Activated CD8-positive, alpha-beta memory T cell treated with anti-CD3 and anti-CD28 coated beads for 36 hours (primary cell): ENCODE measurements at regions not wholly inside any gene's neighbourhood (a gene's known extent, or its start where the extent isn't known, plus 50 kb on each side); places are given as distances from the start of the nearest gene placed in this dataset.
"Not testable (repeated sequence)": the region's sequence is repeated elsewhere in the genome, so short reads cannot be mapped to it uniquely, and the experiment has no call there.

Experiments
- CTCF ChIA-PET: fragments of 350-600 bp; sonication (Branson Sonifier 250); formaldehyde crosslinking; loops from one replicate; lab custom pipeline; 2021; ENCODE audit warnings: antibody characterized with exemption; lab: Charles Lee
- POLR2A ChIA-PET: fragments of 350-600 bp; sonication (Branson Sonifier 250); formaldehyde crosslinking; loops from one replicate; lab custom pipeline; 2021; ENCODE audit warnings: antibody characterized with exemption; lab: Charles Lee

DNA sequence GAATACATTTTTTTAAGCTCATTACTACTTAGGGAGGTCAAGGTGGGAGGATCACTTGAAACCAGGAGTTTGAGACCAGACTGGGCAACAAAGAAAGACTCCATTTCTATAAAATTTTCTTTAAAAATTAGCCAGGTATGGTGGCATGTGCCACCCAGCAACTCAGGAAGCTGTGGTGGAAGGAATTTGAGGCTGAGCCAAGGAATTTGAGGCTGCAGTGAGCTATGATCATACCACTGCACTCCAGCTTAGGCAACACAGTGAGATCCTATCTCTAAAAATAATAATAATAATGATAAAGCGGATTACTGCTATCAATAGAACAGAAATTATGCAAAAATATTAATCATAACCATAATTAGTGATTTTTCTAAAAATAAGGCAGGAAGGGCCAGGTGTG is 170.3 kb downstream of the COPRS start:
- ChIA-PET POLR2A (no interaction called here), CTCF (no interaction called here)

DNA sequence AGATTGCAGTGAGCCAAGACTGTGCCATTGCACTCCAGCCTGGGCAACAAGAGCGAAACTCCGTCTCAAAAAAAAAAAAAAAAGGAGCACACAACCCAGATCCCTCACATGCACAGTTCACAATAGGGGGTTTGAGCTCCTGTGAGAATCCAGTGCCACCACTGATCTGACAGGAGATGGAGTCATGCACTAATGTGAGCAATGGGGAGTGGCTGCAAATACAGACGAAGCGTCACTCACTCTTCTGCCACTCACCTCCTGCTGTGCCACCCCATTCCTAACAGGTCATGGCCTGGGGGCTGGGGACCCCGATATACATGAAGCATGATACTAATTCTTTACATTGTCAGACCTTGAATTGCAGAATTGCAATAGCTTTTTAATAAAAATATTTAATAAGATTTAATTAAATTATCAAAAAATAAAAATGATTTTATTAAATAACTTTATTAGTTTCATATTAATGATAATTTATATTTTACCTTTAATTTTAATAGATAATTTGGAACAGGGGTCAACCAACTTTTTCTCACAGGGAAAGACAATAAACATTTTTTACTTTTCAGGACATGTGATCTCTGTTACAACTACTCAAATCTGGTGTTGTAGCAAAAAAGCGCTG is 171.4 kb downstream of the COPRS start:
- POLR2A ChIA-PET, result interaction anchor here (0.7 kb wide), 1 partner anchor 278 kb away, joined by 4 read pairs; no protein-coding TSS in a partner anchor
- CTCF ChIA-PET, result no interaction called here

DNA sequence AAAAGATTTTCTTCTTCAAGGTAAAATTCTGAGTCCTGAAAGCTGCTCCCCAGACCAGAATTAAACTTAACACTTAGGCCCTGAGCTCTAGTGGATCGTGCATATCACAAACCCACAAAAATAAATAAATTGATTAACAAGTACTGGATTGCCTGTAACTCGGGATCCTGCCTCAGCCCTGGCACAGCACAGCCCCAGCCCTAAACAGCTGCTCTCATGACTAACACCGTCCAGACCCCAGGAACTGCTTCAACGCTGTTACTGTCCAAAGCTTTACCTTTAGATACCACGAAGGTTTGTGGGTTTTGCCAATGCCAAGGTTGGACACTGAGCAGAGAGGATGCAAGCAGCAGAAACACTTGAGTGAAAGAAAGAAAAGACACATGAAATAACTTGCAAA is 172.5 kb downstream of the COPRS start:
- POLR2A ChIA-PET, result no interaction called here
- CTCF ChIA-PET, result interaction anchor here (0.6 kb wide), 1 partner anchor 285 kb away, joined by 4 read pairs; no protein-coding TSS in a partner anchor

DNA sequence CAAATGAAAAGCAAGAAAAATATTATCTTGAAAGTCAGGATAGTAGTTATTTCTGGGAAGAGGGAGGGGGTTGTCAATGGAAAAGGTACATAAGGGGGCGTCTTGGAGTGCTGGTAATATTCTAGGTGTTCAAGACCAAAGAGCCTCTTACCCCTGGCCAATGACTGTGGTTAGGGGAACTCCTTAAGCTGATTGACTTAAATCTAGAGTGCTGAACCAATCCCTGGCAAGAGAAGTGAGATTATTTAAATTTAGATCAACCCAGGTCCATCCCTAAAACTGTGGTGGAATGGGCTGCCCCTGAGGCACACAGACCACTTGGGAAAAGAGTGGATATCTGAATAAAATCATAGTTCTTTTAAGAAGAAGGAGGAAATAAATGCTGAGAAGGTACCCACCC is 174.1 kb downstream of the COPRS start:
- CTCF ChIA-PET, result no interaction called here

DNA sequence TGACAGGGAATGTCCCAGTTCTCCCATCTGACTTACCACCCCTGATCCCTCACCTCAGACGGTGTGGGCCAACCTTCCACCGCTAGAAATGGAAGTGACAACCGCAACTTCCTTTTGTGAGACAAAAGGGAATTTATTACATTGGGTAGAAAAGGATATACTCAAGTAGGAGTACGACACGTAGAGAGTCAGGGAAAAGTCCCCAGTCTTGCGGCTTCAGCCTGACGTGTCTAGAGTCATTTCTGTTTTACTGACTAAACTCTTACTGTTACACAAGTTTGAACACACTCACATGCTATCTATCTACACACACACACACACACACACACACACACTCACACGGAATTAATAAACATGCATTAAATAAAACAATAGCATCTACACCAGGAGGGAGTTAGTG is 178.9 kb downstream of the COPRS start:
- ChIA-PET POLR2A (no interaction called here), CTCF (no interaction called here)

More for the DNA sequence above, 174.1 kb downstream of the COPRS start:
- POLR2A ChIA-PET, result no interaction called here

DNA sequence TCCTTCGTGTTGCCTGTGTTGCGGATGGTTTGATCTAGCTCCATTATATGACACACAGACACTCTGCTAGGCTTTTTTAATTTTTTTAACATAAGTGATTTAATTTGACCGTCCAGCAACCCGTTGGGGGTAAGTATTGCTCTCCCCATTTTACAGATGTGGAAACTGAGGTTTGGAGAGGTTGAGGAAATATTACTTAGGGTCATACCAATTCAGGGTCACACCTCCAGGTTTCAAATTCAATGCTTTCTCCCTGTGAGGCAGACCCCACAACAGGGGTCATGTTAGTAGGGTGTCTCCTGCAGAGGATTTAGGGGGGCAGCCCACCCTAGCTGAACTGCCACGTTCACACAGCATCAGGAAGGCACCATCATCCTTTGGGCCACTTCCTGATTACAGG is 179.4 kb downstream of the COPRS start:
- ChIA-PET POLR2A (no interaction called here), CTCF (no interaction called here)

DNA sequence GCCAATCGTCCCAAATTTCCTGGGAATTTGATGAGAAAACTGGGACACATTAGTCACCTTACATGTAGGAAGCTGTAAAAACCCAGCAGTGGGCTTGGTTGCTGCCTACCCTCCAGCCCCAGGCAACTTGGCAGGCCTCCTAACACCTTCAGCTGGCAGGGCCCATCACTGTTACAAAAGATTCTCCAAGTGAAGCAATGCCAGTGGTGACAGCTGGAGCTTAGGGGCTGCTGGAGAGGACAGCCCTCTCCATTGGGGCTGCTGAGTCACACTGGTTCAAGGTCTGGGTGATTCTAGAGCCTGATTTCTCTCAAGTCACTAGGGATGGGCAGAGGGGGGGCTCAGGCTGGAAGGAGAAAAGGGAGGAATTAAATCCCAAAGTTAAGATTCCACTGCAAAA is 180.6 kb downstream of the COPRS start:
- CTCF ChIA-PET, result no interaction called here
- POLR2A ChIA-PET, result no interaction called here

DNA sequence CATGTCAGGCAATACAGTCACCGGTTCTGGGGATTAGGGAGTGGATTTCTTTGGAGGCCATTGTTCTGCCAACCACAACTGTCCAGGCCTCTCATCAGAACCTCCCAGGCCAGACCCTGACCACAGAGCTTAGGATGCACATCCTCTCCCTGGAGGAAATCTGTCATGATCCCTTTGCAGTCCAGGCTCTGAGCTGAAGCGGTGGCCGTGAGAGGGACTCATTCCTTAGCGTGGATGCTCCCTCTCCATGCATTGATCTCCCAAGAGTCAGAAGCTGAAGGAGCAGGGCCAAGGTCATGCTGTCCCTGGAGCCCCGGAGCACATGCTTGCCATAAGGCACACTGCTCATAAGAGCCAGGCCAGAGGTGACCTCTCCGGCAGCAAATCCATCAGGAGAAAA is 181.4 kb downstream of the COPRS start:
- ChIA-PET POLR2A (no interaction called here), CTCF (no interaction called here)

DNA sequence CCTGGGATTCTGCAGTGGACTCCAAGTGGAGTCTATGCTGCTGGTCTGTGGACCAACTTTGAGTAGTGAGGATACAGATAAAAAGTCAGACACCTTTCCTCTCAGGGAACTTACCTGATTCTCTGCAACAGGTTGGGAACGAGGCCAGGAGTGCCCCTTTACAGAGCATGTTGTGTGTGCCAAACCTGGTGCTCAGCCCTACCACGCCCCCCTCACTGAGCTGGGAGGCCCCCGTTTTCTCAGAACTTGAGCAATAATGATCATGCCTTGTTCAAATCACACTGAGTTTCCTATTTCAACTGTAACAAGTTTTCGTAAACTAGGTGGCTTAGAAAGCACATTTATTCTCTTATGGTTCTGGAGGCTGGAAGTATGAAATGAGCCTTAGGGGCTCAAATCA is 182.0 kb downstream of the COPRS start:
- ChIA-PET CTCF (no interaction called here), POLR2A (no interaction called here)

DNA sequence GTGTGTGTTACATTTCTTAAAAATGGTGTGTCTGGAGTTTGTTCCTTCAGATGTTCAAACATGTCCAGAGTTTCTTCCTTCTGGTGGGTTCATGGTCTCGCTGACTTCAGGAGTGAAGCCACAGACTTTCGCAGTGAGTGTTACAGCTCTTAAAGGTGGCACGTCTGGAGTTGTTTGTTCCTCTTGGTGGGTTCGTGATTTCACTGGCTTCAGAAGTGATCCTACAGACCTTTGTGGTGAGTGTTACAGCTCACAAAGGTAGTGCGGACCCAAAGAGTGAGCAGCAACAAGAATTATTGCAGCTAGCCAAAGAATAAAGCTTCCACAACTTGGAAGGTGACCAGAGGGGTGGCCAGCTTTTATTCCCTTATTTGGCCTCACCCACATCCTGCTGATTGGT is 183.7 kb downstream of the COPRS start:
- CTCF ChIA-PET, POLR2A ChIA-PET: not testable (repeated sequence)

DNA sequence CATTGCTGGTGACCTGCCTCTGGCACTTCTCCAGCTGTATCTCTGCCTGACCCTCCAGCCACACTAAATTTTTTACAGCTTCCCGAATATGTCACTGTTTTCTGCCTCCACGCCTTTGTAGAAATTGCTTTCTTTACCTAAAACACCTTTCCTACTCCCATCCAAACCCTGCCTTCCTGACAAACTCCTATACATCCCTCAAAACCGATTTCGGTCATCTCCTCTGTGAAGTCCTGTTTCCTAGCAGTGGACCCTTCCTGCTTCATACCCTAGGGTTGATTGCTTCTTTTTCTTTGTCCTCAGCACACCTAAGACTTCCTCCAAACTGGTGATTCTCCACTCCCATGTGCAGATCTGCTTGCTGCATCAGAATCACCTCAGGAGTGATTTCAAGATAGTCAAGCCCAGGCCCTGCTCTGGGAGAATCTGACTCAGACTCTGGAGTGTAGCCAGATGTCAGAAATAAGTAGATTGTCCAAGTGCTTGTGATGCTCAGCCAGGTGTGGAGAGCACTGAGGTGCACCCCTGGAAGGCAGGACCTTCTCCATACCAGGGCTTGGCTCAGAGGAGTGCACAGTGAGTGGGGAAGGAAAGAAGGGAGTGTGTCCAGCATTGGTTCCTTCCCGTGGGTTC is 184.2 kb downstream of the COPRS start:
- POLR2A ChIA-PET, result no interaction called here
- CTCF ChIA-PET, result no interaction called here

DNA sequence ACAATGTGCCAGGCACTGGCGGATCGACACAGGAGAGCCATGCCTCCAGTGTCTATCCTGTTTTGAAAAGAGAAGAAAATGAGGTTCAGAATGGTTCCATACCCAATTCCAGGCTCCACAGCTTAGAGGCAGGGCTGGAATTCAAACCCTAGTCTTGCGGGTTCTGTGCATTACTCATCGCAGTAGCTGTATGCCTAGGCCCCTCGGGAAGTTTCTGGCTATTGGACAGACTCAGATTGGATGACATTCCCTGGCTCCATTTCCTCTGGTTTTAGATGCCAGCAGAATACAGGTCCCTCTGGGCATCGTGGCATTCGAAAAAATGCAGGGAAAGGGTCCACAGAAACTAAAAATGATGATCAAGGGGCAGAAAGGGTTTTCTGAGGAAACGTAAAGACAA is 184.7 kb downstream of the COPRS start:
- ChIA-PET POLR2A (no interaction called here), CTCF (no interaction called here)

DNA sequence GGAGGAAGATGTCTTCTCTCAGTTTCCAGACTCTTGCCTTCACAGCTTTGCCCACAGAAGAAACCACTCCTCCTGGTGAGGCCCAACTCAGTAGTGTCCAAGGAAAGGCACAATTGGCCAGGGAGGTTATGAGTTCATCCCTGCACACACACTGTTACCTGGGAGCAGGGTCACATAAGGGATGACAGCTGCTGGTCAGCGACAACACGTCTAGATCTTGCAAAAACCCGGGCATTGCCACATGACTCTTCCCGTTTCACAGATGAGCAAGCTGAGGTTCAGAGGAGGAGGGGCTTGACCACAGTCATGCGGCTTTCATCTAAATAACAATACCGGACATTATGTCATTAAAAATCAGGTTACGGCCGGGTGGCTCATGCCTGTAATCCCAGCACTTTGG is 186.0 kb downstream of the COPRS start:
- ChIA-PET CTCF (no interaction called here), POLR2A (no interaction called here)

DNA sequence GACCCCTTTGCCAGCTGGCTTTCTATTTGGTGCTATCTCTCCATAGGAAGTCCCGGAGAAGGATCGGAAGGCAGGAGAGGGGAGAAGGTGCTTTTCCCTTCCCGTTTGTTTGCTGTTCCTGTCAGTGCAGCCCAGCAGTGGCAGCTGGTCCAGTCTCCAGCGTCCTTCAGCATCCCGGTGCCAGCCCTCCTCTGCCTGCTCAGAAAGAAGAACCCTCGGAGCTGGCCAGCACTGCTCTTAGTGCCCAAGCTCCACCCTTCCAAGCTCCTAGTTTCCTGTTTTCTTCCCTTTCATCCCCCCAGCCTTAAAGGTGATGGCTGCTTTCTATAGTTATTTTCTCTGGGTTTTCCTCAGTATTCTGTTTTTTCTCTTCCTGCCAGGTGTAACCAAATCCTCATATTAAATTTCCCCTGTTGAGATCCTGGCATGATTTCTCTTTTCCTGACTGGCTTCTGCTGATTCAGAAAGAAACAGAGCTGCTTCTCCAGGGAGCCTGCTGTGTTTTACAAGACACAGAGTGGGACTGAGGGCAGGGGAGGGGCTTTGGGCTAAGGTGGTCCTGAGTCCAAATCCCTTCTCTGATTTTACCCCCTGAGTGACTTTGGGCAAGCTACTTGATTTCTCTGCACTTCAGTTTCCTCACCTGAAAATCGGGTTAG is 186.8 kb downstream of the COPRS start:
- CTCF ChIA-PET, result no interaction called here
- POLR2A ChIA-PET, result no interaction called here

DNA sequence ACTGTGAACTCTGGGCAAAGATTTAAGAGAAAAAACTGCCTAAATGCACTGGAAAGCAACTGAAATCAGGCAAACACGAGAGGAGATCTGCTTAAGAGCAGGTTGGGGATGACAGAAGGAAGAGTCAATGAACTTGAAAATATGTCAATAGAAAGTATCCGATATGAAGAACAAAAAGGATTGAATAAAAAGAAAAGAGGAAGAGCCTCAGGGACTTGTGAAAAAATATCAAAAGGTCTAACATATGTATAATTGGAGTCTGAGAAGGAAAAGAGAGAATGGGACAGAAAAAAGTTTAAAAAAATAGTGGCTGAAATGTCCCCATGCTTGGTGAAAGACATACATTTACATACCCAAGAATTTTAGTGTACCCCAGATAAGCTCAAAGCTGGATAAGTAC is 195.5 kb downstream of the COPRS start:
- ChIA-PET POLR2A (no interaction called here), CTCF (no interaction called here)

DNA sequence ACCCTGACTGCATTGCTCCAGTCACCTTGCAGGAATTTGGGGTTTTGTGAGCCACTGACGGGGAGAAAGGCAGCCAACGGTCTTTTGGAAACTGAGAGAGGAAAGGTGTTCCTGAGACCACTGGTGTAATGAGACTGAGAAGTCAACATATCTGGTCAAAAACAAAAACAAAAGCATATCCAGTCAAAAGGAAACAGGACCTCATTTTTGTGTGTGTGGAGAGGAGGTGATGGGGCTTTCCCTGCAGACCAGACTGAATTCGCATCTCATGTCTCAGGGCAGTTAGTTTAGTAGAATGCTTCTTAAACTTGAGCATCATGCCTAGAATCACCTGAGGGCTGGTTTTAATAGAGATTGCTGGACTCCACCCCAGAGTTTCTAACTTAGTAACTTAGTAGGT is 198.4 kb downstream of the COPRS start:
- POLR2A ChIA-PET, result no interaction called here
- CTCF ChIA-PET, result no interaction called here

DNA sequence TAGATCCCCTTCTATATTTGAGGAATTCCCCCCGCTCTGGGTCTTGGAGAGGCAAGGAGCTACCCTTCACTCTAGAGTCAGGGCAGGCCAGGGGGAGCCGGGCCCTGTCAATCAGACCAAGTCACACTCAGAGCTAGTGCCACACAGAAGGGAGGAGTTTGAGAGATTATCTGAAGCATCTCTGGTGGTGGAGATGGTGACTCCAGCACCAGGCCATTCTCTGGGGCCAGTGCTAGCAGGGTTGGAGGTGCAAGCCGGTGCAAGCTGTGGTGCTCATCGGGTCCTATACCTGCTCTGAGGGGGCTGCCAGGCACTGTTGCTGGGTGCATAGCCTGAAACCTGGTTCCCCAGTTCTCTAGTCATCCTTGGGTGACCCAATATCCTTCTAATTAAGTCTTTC is 201.2 kb downstream of the COPRS start:
- POLR2A ChIA-PET, result no interaction called here
- CTCF ChIA-PET, result no interaction called here

DNA sequence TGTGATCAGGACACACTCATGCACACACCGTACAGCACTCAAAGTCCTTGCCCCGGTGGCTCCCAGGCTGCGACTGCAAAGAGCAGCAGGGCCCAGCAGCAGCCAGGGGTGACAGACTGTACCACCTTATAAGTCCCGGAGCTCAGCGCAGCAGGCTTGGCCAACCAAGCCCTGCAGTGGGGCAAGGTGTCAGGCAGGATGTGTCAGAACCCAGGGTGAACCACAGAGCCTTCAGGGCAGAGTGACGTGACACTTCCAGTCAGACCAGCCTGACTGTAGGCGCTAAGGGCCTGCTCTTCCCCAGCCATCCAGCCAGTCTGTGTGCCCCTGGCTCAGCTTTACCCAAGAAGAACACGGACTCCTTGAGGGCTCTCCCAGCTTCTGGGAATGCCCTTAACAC is 204.1 kb downstream of the COPRS start:
- CTCF ChIA-PET, result no interaction called here
- POLR2A ChIA-PET, result no interaction called here

DNA sequence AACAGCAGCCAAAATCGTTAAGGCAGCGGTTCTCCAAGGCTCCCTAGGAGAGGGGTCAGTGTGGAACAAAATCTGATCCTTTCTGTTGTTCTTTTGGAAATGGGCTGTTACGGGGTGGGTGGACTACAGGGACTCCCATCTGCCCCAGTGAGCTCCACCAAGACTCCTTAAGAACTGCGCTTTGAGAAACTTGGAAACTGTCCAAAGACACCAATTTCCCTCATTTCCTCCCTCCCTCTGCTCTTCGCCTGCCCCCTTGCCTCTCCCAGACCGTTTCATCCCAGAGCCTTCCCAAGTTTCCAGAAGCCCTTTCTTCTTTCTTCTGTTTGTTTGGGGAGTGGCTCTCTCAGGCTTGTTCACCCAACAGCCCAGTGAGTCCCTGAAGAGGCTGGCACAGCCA is 205.4 kb downstream of the COPRS start:
- CTCF ChIA-PET, result no interaction called here
- POLR2A ChIA-PET, result no interaction called here

DNA sequence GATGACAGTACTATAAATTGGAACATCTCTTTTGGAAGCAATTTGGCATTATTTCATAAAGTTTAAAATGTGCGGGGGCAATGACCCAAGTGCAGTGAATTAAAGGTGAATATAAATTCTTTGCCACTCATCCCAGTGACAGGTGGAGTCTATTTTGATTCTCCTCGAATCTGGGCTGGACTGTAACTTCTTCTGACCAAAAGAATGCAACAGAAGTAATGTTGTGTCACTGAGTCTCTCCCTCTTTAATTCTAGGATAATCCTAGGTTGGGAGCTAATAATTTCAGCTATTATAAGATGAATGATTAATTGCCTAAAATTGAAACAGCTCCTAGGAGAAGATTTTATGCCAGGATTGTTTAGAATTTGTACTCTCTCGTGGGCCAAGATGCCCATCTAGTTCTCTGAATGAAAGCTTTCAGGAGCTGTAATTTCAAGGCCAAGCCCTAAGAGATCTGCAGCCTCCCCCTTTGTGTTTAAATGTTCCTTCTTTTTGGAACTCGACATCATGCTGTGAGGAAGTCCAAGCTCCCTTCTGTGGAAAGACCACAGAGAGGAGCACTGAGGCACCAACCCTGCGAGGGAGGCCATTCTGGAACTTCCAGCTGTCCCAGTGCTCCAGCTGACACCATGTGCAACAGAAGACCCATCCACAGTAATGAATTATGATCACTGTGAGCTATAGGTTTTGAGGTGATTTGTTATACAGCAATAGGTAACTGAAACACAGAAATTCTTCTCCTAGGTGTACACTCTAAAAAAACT is 208.1 kb downstream of the COPRS start:
- POLR2A ChIA-PET, result no interaction called here
- CTCF ChIA-PET, result interaction anchor here (1.2 kb wide), 1 partner anchor 191 kb away, joined by 4 read pairs; no protein-coding TSS in a partner anchor
